HEK293 (cell line): ENCODE measurements at regions not wholly inside any gene's neighbourhood (a gene's known extent, or its start where the extent isn't known, plus 50 kb on each side); places are given as distances from the start of the nearest gene placed in this dataset.

Source experiments
- CTCF ChIA-PET: fragments of 350-600 bp; formaldehyde crosslinking; extraction: SDS; loops from one replicate; lab custom pipeline; 2021; ENCODE audit warnings: antibody characterized with exemption; lab: Yijun Ruan, JAX
- POLR2A ChIA-PET: fragments of 300-600 bp; formaldehyde crosslinking; extraction: SDS; loops from one replicate; lab custom pipeline; 2020; ENCODE audit warnings: antibody characterized with exemption, inconsistent platforms; lab: Yijun Ruan, JAX
- H3K27ac ChIP-seq: fragments of 200-500 bp; sonication (Bioruptor generic); 2 replicates; pipeline ENCODE4 v1.5.1; 2014; ENCODE audit warnings: low read depth, low read length, control low read depth, inconsistent platforms; ENCODE audit errors: extremely low read depth
- H3K36me3 ChIP-seq, 2 experiments: fragments of 200-500 bp in 1 of 2; sonication (Bioruptor generic) in 1 of 2; 1 replicate in 1 of 2; 2 replicates in 1 of 2; pipeline ENCODE4 v1.5.1; 2014 to 2017; ENCODE audit warnings: inconsistent platforms in 2 of 2, low read length in 2 of 2; ENCODE audit not compliant: control insufficient read depth in 2 of 2, insufficient read depth in 1 of 2
- H3K4me1 ChIP-seq: fragments of 200-500 bp; sonication (Bioruptor generic); 2 replicates; pipeline ENCODE4 v1.5.1; 2014; ENCODE audit warnings: mild to moderate bottlenecking, low read length, inconsistent platforms; ENCODE audit not compliant: control insufficient read depth, insufficient read depth
- H3K4me3 ChIP-seq: 2 replicates; pipeline ENCODE4 v1.5.1; 2011; ENCODE audit warnings: low read depth, mild to moderate bottlenecking, control low read depth, low read length, moderate library complexity
- H3K9me3 ChIP-seq: fragments of 200-500 bp; sonication (Bioruptor generic); 2 replicates; pipeline ENCODE4 v1.5.1; 2014; ENCODE audit warnings: low read depth, low read length, inconsistent platforms; ENCODE audit not compliant: control insufficient read depth, insufficient read depth
- FEZF1 ChIP-seq: fragments of 450-650 bp; formaldehyde crosslinking; IDR thresholded peaks from 2 replicates; pipeline ENCODE4 v1.5.1; 2016; ENCODE audit warnings: missing biosample characterization, missing genetic modification characterization
- GLIS2 ChIP-seq: fragments of 450-650 bp; formaldehyde crosslinking; IDR thresholded peaks from 2 replicates; pipeline ENCODE4 v1.5.1; 2016; ENCODE audit warnings: missing biosample characterization, missing genetic modification characterization
- HOXA7 ChIP-seq: sonication (generic); formaldehyde crosslinking; IDR thresholded peaks from 2 replicates; pipeline ENCODE4 v1.8.1; 2022; ENCODE audit warnings: missing genetic modification reagents, borderline replicate concordance
- PRDM1 ChIP-seq: fragments of 450-650 bp; formaldehyde crosslinking; IDR thresholded peaks from 2 replicates; pipeline ENCODE4; 2016; ENCODE audit warnings: missing biosample characterization, missing genetic modification characterization
- PRDM6 ChIP-seq: fragments of 450-650 bp; formaldehyde crosslinking; IDR thresholded peaks from 2 replicates; pipeline ENCODE4 v1.5.1; 2017; ENCODE audit warnings: missing biosample characterization, missing genetic modification characterization
- WT1 ChIP-seq: fragments of 450-650 bp; formaldehyde crosslinking; IDR thresholded peaks from 2 replicates; pipeline ENCODE4 v1.5.1; 2016; ENCODE audit warnings: missing biosample characterization, missing genetic modification characterization
- ZNF121 ChIP-seq: fragments of 450-650 bp; formaldehyde crosslinking; IDR thresholded peaks from 2 replicates; pipeline ENCODE4 v1.5.1; 2016; ENCODE audit warnings: missing biosample characterization, missing genetic modification characterization
- ZNF2 ChIP-seq: fragments of 450-650 bp; formaldehyde crosslinking; IDR thresholded peaks from 2 replicates; pipeline ENCODE4 v1.5.1; 2016; ENCODE audit warnings: missing biosample characterization, missing genetic modification characterization
- ZNF214 ChIP-seq: fragments of 450-650 bp; formaldehyde crosslinking; IDR thresholded peaks from 2 replicates; pipeline ENCODE4 v1.5.1; 2017; ENCODE audit warnings: missing biosample characterization, mild to moderate bottlenecking, missing genetic modification characterization, borderline replicate concordance
- ZNF280D ChIP-seq: fragments of 450-650 bp; formaldehyde crosslinking; IDR thresholded peaks from 2 replicates; pipeline ENCODE4 v1.5.1; 2016; ENCODE audit warnings: missing biosample characterization, missing genetic modification characterization
- ZNF623 ChIP-seq: fragments of 450-650 bp; formaldehyde crosslinking; IDR thresholded peaks from 2 replicates; pipeline ENCODE4 v1.5.1; 2016; ENCODE audit warnings: missing biosample characterization, missing genetic modification characterization
- ZXDB ChIP-seq: fragments of 450-650 bp; formaldehyde crosslinking; IDR thresholded peaks from 2 replicates; pipeline ENCODE4 v1.5.1; 2016; ENCODE audit warnings: missing biosample characterization, missing genetic modification characterization

GRCh38 chr3:72380711-72381493 is 467.3 kb downstream of the SHQ1 start:
- POLR2A ChIA-PET, result no interaction called here
- no peak for TF ChIP-seq ZXDB (tag by site-specific recombination)
- no peak for TF ChIP-seq ZNF2 (tag by site-specific recombination)
- no peak for TF ChIP-seq HOXA7 (CRISPR knock-in tag)
- no peak for TF ChIP-seq ZNF280D (tag by site-specific recombination)
- no peak for TF ChIP-seq ZNF214 (tag by site-specific recombination)
- peaks cover 0 to 18% of the 10 kb centered on the region in 2 experiments; a peak in 1 of 3 replicates for H3K36me3 ChIP-seq
- no peaks in the 10 kb centered on the region for H3K9me3 ChIP-seq
- H3K27ac ChIP-seq, result no peak overlapping the region
- CTCF ChIA-PET, result interaction anchor here (0.7 kb wide), 1 partner anchor 12 kb away, joined by 3 read pairs; no protein-coding TSS in a partner anchor
- H3K4me3 ChIP-seq, result no peak overlapping the region
- H3K4me1 ChIP-seq, result peaks cover 3% of the 10 kb centered on the region

GRCh38 chr3:72380193-72380592 is 468.1 kb downstream of the SHQ1 start:
- Histone ChIP-seq H3K9me3 (no peaks in the 10 kb centered on the region), H3K4me3 (no peak overlapping the region), H3K27ac (no peak overlapping the region), H3K36me3 (peaks cover 0 to 18% of the 10 kb centered on the region in 2 experiments; a peak in 1 of 3 replicates)
- POLR2A ChIA-PET, result no interaction called here
- TF ChIP-seq ZNF121 (tag by site-specific recombination) (no peak), PRDM1 (0 out of 2 replicates have a peak, but pooled peaks have one; percentile 9)
- TF ChIP-seq, all 188 proteins: peak for 1
- peaks cover 6% of the 10 kb centered on the region for H3K4me1 ChIP-seq
- CTCF ChIA-PET, result interaction anchor here (0.7 kb wide), 1 partner anchor 13 kb away, joined by 3 read pairs; no protein-coding TSS in a partner anchor

GRCh38 chr3:72379500-72380187 is 468.6 kb downstream of the SHQ1 start:
- ChIA-PET CTCF (no interaction called here), POLR2A (no interaction called here)
- TF ChIP-seq ZNF623 (tag by site-specific recombination) (no peak), PRDM6 (tag by site-specific recombination) (peak; percentile 59), FEZF1 (tag by site-specific recombination) (0 out of 2 replicates have a peak, but pooled peaks have one; percentile 24), GLIS2 (tag by site-specific recombination) (no peak), WT1 (peak; percentile 29), ZXDB (tag by site-specific recombination) (no peak)
- no peak overlapping the region for H3K4me3 ChIP-seq
- peaks cover 0 to 18% of the 10 kb centered on the region in 2 experiments; a peak in 1 of 3 replicates for H3K36me3 ChIP-seq
- no peak overlapping the region for H3K27ac ChIP-seq
- no peaks in the 10 kb centered on the region for H3K9me3 ChIP-seq
- peaks cover 6% of the 10 kb centered on the region for H3K4me1 ChIP-seq
